Erythroblast (primary cell): ENCODE measurements at regions not wholly inside any gene's neighbourhood (a gene's known extent, or its start where the extent isn't known, plus 50 kb on each side); places are given as distances from the start of the nearest gene placed in this dataset.

Source experiments
- GATA1 ChIP-seq: IDR thresholded peaks from 2 replicates; pipeline ENCODE4 v1.6.1; 2011; ENCODE audit warnings: low read depth, mild to moderate bottlenecking, control low read depth, low read length, moderate library complexity
- POLR2A ChIP-seq: IDR thresholded peaks from 2 replicates; pipeline ENCODE4 v1.6.1; 2011; ENCODE audit warnings: mild to moderate bottlenecking, low read length

DNA sequence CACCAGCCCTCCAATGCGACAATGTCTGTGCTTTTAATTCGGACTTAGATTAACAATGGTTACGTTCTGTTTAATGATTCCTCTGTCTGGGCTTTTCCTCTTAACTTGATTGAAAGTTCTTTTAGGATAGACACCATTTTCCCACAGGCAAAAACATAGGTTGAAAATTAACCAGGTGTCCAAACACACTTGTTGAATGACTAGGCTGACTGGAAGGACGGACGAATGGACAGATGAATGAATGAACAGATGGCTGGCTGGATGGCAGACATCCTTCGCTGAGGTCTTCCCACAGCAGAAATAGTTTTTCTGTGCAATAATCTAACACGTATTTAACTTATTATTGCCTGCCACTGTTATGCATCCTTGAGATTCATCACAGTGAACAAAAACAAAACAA is 298.8 kb downstream of the SRBD1 start:
- TF ChIP-seq POLR2A (no peak), GATA1 (no peak)
